ENCODE measurements at regions not wholly inside any gene's neighbourhood (a gene's known extent, or its start where the extent isn't known, plus 50 kb on each side); places are given as distances from the start of the nearest gene placed in this dataset.

- peaks cover 59% of the 10 kb centered on the region for H3K4me1 Mint-ChIP-seq
- H3K4me3 Mint-ChIP-seq = no peak overlapping the region
- peak; percentile 65 for DNase-seq
- intact Hi-C loops (cut with micrococcal nuclease) = no loop called here
- H3K9me3 Mint-ChIP-seq = no peaks in the 10 kb centered on the region
- H3K27me3 Mint-ChIP-seq = no peaks in the 10 kb centered on the region
- peaks cover 27% of the 10 kb centered on the region for H3K36me3 Mint-ChIP-seq (ENCODE audit: low read depth)
- H3K27ac Mint-ChIP-seq = peak overlapping the region; percentile 67
Observed at GRCh38 chr7:130989101-130989795, 255.2 kb upstream of the KLF14 start.

- intact Hi-C loops (cut with micrococcal nuclease) = no loop called here
- peak; percentile 76 for DNase-seq
- H3K4me3 Mint-ChIP-seq = peak overlapping the region; percentile 25
- H3K4me1 Mint-ChIP-seq = peaks cover 66% of the 10 kb centered on the region
- H3K9me3 Mint-ChIP-seq = no peaks in the 10 kb centered on the region
- no peaks in the 10 kb centered on the region for H3K27me3 Mint-ChIP-seq
- peaks cover 22% of the 10 kb centered on the region for H3K36me3 Mint-ChIP-seq (ENCODE audit: low read depth)
- peak overlapping the region; percentile 76 for H3K27ac Mint-ChIP-seq
Observed at GRCh38 chr7:130990178-130990832, 256.3 kb upstream of the KLF14 start.

GRCh38 chr7:130993671-130994365 lies 259.8 kb upstream of the KLF14 start:
- intact Hi-C loops (cut with micrococcal nuclease) = no loop called here
- Mint-ChIP-seq H3K9me3 (no peaks in the 10 kb centered on the region), H3K27ac (peak overlapping the region; percentile 74), H3K36me3 (ENCODE audit: low read depth) (peaks cover 13% of the 10 kb centered on the region), H3K27me3 (no peaks in the 10 kb centered on the region), H3K4me3 (peak overlapping the region; percentile 45), H3K4me1 (peaks cover 66% of the 10 kb centered on the region)
- DNase-seq = peak; percentile 52

DNA sequence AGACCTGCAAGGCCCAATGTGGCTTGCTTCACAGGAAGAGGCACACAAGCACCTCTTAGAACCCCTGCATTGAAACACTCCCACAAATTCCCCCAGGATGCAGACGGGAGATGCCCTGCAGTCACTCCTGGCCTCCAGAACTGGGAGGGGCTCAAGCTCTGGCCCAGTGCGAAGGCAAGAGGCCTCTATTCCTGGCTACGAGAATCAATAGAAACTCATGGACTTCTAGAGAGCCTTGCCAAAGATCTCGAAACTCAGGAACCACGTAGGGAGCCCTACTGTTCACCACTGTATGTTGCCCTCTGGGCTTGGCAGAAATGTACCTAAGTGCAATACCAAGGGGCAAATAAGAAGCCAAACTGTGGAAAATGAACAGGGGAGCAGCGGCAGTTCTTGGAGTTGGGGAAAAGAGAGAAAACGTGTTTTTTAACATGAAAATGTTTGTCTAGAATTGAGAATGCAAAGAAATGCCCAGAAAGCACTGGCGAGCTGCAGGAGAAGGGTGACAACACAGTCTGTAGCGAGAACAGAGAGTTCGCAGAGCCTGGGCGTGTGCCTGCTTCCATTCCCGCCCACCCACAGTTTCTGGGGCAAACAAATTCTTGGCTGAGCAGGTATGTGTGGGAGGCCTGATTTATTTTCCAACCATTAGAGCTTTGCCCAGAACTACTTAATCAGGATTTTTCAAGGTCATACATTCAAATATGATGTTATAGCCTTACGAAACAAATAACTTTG lies 260.5 kb upstream of the KLF14 start:
- DNase-seq = no peak
- Mint-ChIP-seq H3K27me3 (no peaks in the 10 kb centered on the region), H3K27ac (peak overlapping the region; percentile 76), H3K9me3 (no peaks in the 10 kb centered on the region), H3K4me1 (peaks cover 66% of the 10 kb centered on the region), H3K36me3 (ENCODE audit: low read depth) (peaks cover 16% of the 10 kb centered on the region), H3K4me3 (peak overlapping the region; percentile 45)
- intact Hi-C loops (cut with micrococcal nuclease) = loop anchor here (5.0 kb wide), 1 partner anchor 38 kb away; no protein-coding TSS in a partner anchor

GRCh38 chr7:130995252-130996081 lies 261.5 kb upstream of the KLF14 start:
- peak; percentile 55 for DNase-seq
- H3K27me3 Mint-ChIP-seq = no peaks in the 10 kb centered on the region
- H3K9me3 Mint-ChIP-seq = no peaks in the 10 kb centered on the region
- H3K27ac Mint-ChIP-seq = peak overlapping the region; percentile 38
- H3K4me3 Mint-ChIP-seq = no peak overlapping the region
- intact Hi-C loops (cut with micrococcal nuclease) = loop anchor here (5.0 kb wide), 1 partner anchor 37 kb away; no protein-coding TSS in a partner anchor
- peaks cover 65% of the 10 kb centered on the region for H3K4me1 Mint-ChIP-seq
- H3K36me3 Mint-ChIP-seq (ENCODE audit: low read depth) = peaks cover 17% of the 10 kb centered on the region

- Mint-ChIP-seq H3K27ac (peak overlapping the region; percentile 91), H3K4me3 (peak overlapping the region; percentile 70)
- intact Hi-C loops (cut with micrococcal nuclease) = loop anchor here (5.0 kb wide), 1 partner anchor 36 kb away; no protein-coding TSS in a partner anchor
Observed at GRCh38 chr7:130996205-130996832, 262.3 kb upstream of the KLF14 start.

DNA sequence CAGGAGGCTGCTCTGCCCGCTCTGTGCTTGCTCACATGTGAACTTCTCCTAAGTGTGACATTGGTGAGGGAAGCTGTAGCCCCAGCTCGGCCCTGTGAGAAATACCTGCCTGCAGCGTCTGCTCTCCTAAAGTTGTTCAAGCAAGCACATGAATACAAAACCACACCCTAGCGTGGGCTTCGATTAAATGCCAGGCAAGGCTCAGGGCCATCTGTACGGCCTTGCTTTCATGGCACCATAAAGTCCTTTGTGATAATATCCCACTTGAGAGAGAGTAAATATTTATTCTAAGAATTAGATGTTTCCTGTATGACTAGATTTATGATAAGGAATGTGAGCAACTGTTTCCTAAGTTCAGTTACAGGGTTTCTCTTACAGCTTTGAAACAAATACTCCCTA lies 262.8 kb upstream of the KLF14 start:
- Mint-ChIP-seq H3K27ac (peak overlapping the region; percentile 91), H3K27me3 (no peaks in the 10 kb centered on the region), H3K4me3 (peak overlapping the region; percentile 70), H3K4me1 (peaks cover 56% of the 10 kb centered on the region), H3K9me3 (no peaks in the 10 kb centered on the region), H3K36me3 (ENCODE audit: low read depth) (peaks cover 19% of the 10 kb centered on the region)
- intact Hi-C loops (cut with micrococcal nuclease) = loop anchor here (1.0 to 5.0 kb wide), 3 partner anchors 13 to 35 kb away; no protein-coding TSS in a partner anchor
- peak; percentile 73 for DNase-seq

More at GRCh38 chr7:130996205-130996832, 262.3 kb upstream of the KLF14 start:
- Mint-ChIP-seq H3K9me3 (no peaks in the 10 kb centered on the region), H3K27me3 (no peaks in the 10 kb centered on the region), H3K4me1 (peaks cover 60% of the 10 kb centered on the region), H3K36me3 (ENCODE audit: low read depth) (peaks cover 15% of the 10 kb centered on the region)
- no peak for DNase-seq

GRCh38 chr7:130998993-130999602 lies 265.1 kb upstream of the KLF14 start:
- Mint-ChIP-seq H3K9me3 (peaks cover 10% of the 10 kb centered on the region), H3K27ac (peak overlapping the region; percentile 82), H3K4me1 (peaks cover 50% of the 10 kb centered on the region), H3K27me3 (no peaks in the 10 kb centered on the region), H3K36me3 (ENCODE audit: low read depth) (peaks cover 27% of the 10 kb centered on the region), H3K4me3 (no peak overlapping the region)
- DNase-seq = no peak
- intact Hi-C loops (cut with micrococcal nuclease) = loop anchor here (5.0 kb wide), 1 partner anchor 33 kb away; no protein-coding TSS in a partner anchor

DNA sequence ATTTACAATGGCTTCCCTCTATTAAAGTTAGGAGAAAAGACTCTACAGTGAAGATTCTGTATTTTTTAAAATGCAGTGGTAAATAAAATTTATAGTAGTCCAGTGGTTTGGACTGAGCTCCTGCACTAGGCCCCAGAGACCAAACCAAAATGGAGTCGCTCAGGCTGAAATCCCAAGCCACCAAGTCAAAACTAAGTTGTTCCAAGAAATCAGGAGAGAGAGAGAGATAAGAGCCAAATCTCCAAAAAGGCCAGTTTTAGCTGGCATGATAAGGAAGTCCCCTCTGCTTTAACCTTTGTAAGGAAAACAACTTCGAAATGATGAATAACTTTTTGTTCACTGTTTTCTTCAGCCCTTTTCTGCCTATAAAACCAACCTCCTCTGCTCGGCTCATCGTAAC lies 265.9 kb upstream of the KLF14 start:
- H3K9me3 Mint-ChIP-seq = peaks cover 10% of the 10 kb centered on the region
- no peak for DNase-seq
- H3K36me3 Mint-ChIP-seq (ENCODE audit: low read depth) = peaks cover 34% of the 10 kb centered on the region
- H3K27ac Mint-ChIP-seq = peak overlapping the region; percentile 45
- intact Hi-C loops (cut with micrococcal nuclease) = loop anchor here (5.0 kb wide), 1 partner anchor 32 kb away; no protein-coding TSS in a partner anchor
- H3K27me3 Mint-ChIP-seq = no peaks in the 10 kb centered on the region
- peaks cover 45% of the 10 kb centered on the region for H3K4me1 Mint-ChIP-seq
- no peak overlapping the region for H3K4me3 Mint-ChIP-seq

DNA sequence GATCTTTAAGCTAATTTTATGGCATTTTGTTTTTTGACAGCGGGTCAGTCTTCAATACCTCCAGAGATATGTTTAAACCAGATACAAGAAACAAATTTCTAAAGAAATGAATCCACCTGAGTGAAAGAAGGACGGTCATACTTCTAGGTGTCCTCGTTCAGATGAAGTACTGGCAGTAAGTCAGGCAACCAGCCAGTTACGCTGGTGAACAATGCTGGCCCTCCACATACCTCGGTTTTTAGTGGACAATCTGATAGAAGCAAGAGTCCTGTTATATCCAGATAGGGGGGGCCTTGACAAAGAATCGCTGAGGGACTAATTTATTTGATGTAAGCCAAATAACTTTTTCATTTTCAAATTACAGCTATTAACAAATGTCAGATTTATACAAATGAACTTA lies 266.4 kb upstream of the KLF14 start:
- no peak for DNase-seq
- Mint-ChIP-seq H3K4me3 (no peak overlapping the region), H3K36me3 (ENCODE audit: low read depth) (peaks cover 37% of the 10 kb centered on the region), H3K27ac (no peak overlapping the region), H3K4me1 (peaks cover 41% of the 10 kb centered on the region), H3K9me3 (peaks cover 10% of the 10 kb centered on the region), H3K27me3 (no peaks in the 10 kb centered on the region)
- intact Hi-C loops (cut with micrococcal nuclease) = no loop called here

DNA sequence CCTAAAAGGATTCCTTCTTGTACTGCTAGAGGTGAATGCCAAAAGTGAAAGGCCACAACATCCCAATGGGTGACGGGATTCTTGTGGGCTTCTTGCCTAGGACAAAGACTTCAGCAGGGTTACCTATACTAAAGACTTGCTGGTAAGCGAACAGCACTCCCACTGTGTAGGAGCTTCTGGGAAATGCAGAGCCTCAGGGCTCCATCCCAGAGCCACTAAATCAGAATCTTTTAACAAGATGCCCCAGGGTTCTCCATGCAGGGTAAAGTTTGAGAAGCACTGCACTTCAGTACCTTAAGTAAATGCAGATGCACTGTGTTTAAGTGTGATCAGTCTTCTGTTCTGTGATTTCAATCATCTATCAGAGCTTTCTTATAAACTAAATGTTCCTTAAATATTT lies 266.9 kb upstream of the KLF14 start:
- intact Hi-C loops (cut with micrococcal nuclease) = no loop called here
- H3K27ac Mint-ChIP-seq = no peak overlapping the region
- H3K27me3 Mint-ChIP-seq = no peaks in the 10 kb centered on the region
- H3K4me1 Mint-ChIP-seq = peaks cover 37% of the 10 kb centered on the region
- H3K4me3 Mint-ChIP-seq = no peak overlapping the region
- no peak for DNase-seq
- H3K36me3 Mint-ChIP-seq (ENCODE audit: low read depth) = peaks cover 40% of the 10 kb centered on the region
- peaks cover 10% of the 10 kb centered on the region for H3K9me3 Mint-ChIP-seq

DNA sequence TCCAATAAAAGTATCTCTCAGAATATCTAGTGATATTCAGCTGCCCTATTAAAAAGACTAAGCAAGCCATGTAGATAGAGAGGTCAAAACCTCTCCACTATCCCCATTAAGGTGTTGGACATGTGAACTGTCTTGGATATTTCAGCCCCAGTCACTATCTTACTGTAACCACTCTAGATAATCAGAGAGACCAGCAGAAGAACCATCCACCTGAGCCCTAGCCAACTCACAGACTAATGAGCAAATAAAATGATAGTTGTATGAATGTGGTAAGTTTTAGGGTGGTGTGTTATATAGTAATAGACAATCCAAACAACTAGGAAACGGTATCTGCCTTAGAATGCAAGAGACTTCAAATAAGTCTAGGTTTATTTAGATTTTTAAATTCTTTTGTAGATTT lies 268.6 kb upstream of the KLF14 start:
- H3K4me3 Mint-ChIP-seq = no peak overlapping the region
- peaks cover 29% of the 10 kb centered on the region for H3K4me1 Mint-ChIP-seq
- intact Hi-C loops (cut with micrococcal nuclease) = no loop called here
- no peak for DNase-seq
- H3K9me3 Mint-ChIP-seq = peaks cover 10% of the 10 kb centered on the region
- peaks cover 43% of the 10 kb centered on the region for H3K36me3 Mint-ChIP-seq (ENCODE audit: low read depth)
- no peak overlapping the region for H3K27ac Mint-ChIP-seq
- H3K27me3 Mint-ChIP-seq = no peaks in the 10 kb centered on the region

Measured in activated CD4-positive, alpha-beta T cell treated with anti-CD3 and anti-CD28 coated beads, Interleukin-2, amount 10 ng/mL, durations not matched to agents 24 days and 14 days (primary cell).